Gastrocnemius medialis (tissue), 4 donors: ENCODE measurements at regions not wholly inside any gene's neighbourhood (a gene's known extent, or its start where the extent isn't known, plus 50 kb on each side); places are given as distances from the start of the nearest gene placed in this dataset.

ENCODE experiments used
- POLR2A ChIP-seq, 2 donors: fragments of 450-650 bp; IDR thresholded peaks; one replicate each; pipeline ENCODE4 v1.6.1; 2017; ENCODE audit warnings: antibody characterized with exemption in 2 of 2, mild to moderate bottlenecking in 2 of 2, moderate library complexity in 2 of 2
- TF ChIP-seq, protein P1 (sequence below), 5 experiments: fragments of 450-650 bp in 3 of 5; fragments of 200-600 bp in 2 of 5; sonication (generic) in 2 of 5; IDR thresholded peaks in 4 of 5; conservative IDR thresholded peaks in 1 of 5; 1 replicate in 4 of 5; 2 replicates in 1 of 5; pipeline ENCODE4 v1.5.1; 2016 to 2019; ENCODE audit warnings: antibody characterized with exemption in 5 of 5, mild to moderate bottlenecking in 3 of 5, moderate library complexity in 3 of 5

DNA sequence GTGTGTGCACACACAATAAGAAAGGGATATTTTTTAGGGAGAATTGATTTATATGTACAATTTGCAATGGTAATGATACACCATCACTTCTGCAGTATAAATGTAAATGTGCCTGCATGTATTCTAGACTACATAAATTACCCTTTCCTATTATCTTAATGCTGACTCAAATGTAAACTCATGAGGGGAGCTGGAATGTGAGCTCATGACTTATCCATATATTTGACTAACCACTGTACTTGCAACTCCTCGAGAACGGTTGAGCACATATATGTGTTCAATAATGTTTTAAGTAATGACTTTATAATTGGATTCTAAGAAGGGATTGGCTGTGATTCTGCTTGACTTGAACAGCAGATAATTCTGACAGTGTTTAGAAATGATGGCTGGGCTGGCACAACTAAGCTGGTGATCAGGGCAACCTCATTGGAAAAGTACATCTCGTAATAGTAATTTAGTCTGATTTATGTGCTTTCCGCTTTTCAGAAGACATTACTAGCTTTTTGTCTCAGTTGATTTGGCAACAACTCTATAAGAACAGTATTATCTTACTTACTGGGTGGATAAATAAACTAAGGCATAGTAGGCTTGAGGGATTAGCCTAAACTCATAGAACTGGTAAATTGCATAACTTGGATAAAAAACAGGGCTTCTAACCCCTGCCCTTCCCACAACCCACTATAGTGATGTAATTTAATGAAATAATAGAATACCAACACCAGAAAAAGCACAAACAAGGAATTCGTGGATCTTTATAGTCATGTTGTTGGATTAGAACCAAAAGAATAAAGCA lies 130.2 kb upstream of the SPEF2 start:
- TF ChIP-seq, protein P1, sequence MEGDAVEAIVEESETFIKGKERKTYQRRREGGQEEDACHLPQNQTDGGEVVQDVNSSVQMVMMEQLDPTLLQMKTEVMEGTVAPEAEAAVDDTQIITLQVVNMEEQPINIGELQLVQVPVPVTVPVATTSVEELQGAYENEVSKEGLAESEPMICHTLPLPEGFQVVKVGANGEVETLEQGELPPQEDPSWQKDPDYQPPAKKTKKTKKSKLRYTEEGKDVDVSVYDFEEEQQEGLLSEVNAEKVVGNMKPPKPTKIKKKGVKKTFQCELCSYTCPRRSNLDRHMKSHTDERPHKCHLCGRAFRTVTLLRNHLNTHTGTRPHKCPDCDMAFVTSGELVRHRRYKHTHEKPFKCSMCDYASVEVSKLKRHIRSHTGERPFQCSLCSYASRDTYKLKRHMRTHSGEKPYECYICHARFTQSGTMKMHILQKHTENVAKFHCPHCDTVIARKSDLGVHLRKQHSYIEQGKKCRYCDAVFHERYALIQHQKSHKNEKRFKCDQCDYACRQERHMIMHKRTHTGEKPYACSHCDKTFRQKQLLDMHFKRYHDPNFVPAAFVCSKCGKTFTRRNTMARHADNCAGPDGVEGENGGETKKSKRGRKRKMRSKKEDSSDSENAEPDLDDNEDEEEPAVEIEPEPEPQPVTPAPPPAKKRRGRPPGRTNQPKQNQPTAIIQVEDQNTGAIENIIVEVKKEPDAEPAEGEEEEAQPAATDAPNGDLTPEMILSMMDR (IDR thresholded peaks at IDR 0.05 in 4 of 5, conservative IDR thresholded peaks at IDR 0.05 in 1 of 5) = no peak
- TF ChIP-seq POLR2A (IDR thresholded peaks at IDR 0.05) = no peak
